Fibroblast of lung (primary cell): ENCODE measurements at regions not wholly inside any gene's neighbourhood (a gene's known extent, or its start where the extent isn't known, plus 50 kb on each side); places are given as distances from the start of the nearest gene placed in this dataset.

Experiments used
- DNase-seq, 2 donors: peaks; one replicate each; pipeline versions ENCODE4 v3.0.0 to v3.0.0-alpha.2; 2010; ENCODE audit warnings: low read depth in 2 of 2
- H2AFZ ChIP-seq: 2 replicates; pipeline ENCODE4 v1.5.1; 2012; ENCODE audit warnings: low read length, control low read depth, inconsistent platforms
- H3K27ac ChIP-seq: 2 replicates; pipeline ENCODE4 v1.5.1; 2011; ENCODE audit warnings: low read length, control low read depth; ENCODE audit not compliant: insufficient read depth
- H3K27me3 ChIP-seq: 2 replicates; pipeline ENCODE4 v1.5.1; 2011; ENCODE audit warnings: mild to moderate bottlenecking, low read length; ENCODE audit not compliant: control insufficient read depth, insufficient read depth
- H3K36me3 ChIP-seq: 2 replicates; pipeline ENCODE4 v1.5.1; 2011; ENCODE audit warnings: low read length; ENCODE audit not compliant: control insufficient read depth, insufficient read depth
- H3K4me1 ChIP-seq: 2 replicates; pipeline ENCODE4 v1.5.1; 2011; ENCODE audit warnings: low read length; ENCODE audit not compliant: control insufficient read depth, insufficient read depth; ENCODE audit errors: extremely low read depth
- H3K4me2 ChIP-seq: 2 replicates; pipeline ENCODE4 v1.5.1; 2011; ENCODE audit warnings: low read length, control low read depth; ENCODE audit not compliant: insufficient read depth; ENCODE audit errors: extremely low read depth
- H3K4me3 ChIP-seq, 4 experiments: fragments of 200-600 bp in 1 of 4; sonication (generic) in 1 of 4; replicated peaks in 1 of 4; 2 replicates each; pipeline ENCODE4 v1.5.1; 2011 to 2016; ENCODE audit warnings: low read length in 4 of 4, low read depth in 3 of 4, mild to moderate bottlenecking in 3 of 4, control low read depth in 2 of 4, inconsistent platforms in 1 of 4, mixed read lengths in 1 of 4; ENCODE audit not compliant: insufficient read depth in 1 of 4; ENCODE audit errors: control extremely low read depth in 1 of 4
- H3K79me2 ChIP-seq: 2 replicates; pipeline ENCODE4 v1.5.1; 2012; ENCODE audit warnings: mild to moderate bottlenecking, low read length, inconsistent platforms; ENCODE audit not compliant: control insufficient read depth, insufficient read depth
- H3K9ac ChIP-seq: 2 replicates; pipeline ENCODE4 v1.5.1; 2011; ENCODE audit warnings: mild to moderate bottlenecking, low read length, control low read depth; ENCODE audit not compliant: insufficient read depth
- H3K9me3 ChIP-seq: 2 replicates; pipeline ENCODE4 v1.5.1; 2012; ENCODE audit warnings: low read depth, low read length; ENCODE audit not compliant: control insufficient read depth, insufficient read depth
- H4K20me1 ChIP-seq: 2 replicates; pipeline ENCODE4 v1.5.1; 2011; ENCODE audit warnings: low read length; ENCODE audit not compliant: control insufficient read depth, insufficient read depth; ENCODE audit errors: extremely low read depth
- EZH2 ChIP-seq: IDR thresholded peaks from 2 replicates; pipeline ENCODE4 v1.5.1; 2012; ENCODE audit warnings: low read length, control low read depth, mild to moderate bottlenecking; ENCODE audit errors: missing control alignments
- TF ChIP-seq, protein P1 (sequence below), 2 donors: IDR thresholded peaks in 1 of 2; conservative IDR thresholded peaks in 1 of 2; 1 replicate in 1 of 2; 2 replicates in 1 of 2; pipeline ENCODE4 v1.5.1; 2011 to 2012; ENCODE audit warnings: low read length in 2 of 2, control low read depth in 1 of 2, inconsistent platforms in 1 of 2, low read depth in 1 of 2, mild to moderate bottlenecking in 1 of 2

DNA sequence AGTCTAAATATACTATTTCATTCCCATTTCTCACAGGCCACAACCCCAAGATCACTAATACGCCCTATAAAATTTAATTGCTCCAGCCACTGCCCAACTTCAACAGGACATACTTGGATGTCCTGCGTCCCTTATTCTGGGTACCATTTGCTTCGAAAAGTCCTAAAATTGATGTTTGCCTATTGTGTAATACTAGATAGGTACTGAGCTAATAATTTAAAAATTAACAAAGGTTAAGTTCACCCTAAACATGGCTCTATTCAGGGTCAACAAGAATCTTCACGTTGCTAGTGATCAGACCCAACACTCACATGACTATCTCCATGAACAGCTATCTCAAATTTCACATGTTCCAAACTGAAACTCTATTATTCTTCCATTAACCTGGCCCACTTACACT is 296.4 kb upstream of the RND3 start:
- H3K4me1 ChIP-seq: peaks cover 2% of the 10 kb centered on the region
- no peaks in the 10 kb centered on the region for H3K36me3 ChIP-seq
- TF ChIP-seq EZH2: no peak
- TF ChIP-seq, protein P1, sequence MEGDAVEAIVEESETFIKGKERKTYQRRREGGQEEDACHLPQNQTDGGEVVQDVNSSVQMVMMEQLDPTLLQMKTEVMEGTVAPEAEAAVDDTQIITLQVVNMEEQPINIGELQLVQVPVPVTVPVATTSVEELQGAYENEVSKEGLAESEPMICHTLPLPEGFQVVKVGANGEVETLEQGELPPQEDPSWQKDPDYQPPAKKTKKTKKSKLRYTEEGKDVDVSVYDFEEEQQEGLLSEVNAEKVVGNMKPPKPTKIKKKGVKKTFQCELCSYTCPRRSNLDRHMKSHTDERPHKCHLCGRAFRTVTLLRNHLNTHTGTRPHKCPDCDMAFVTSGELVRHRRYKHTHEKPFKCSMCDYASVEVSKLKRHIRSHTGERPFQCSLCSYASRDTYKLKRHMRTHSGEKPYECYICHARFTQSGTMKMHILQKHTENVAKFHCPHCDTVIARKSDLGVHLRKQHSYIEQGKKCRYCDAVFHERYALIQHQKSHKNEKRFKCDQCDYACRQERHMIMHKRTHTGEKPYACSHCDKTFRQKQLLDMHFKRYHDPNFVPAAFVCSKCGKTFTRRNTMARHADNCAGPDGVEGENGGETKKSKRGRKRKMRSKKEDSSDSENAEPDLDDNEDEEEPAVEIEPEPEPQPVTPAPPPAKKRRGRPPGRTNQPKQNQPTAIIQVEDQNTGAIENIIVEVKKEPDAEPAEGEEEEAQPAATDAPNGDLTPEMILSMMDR (conservative IDR thresholded peaks at IDR 0.05 in 1 of 2, IDR thresholded peaks at IDR 0.05 in 1 of 2; ENCODE audit: low read depth in 1 of 2, low read length in 2 of 2): no peak
- no peak overlapping the region for H2AFZ ChIP-seq
- no peaks in the 10 kb centered on the region for H4K20me1 ChIP-seq
- no peak overlapping the region for H3K27ac ChIP-seq
- no peaks in the 10 kb centered on the region for H3K9me3 ChIP-seq
- no peak for DNase-seq
- H3K4me2 ChIP-seq: no peak overlapping the region
- no peaks in the 10 kb centered on the region for H3K79me2 ChIP-seq
- no peak overlapping the region for H3K4me3 ChIP-seq
- H3K9ac ChIP-seq: no peak overlapping the region
- H3K27me3 ChIP-seq: no peaks in the 10 kb centered on the region

DNA sequence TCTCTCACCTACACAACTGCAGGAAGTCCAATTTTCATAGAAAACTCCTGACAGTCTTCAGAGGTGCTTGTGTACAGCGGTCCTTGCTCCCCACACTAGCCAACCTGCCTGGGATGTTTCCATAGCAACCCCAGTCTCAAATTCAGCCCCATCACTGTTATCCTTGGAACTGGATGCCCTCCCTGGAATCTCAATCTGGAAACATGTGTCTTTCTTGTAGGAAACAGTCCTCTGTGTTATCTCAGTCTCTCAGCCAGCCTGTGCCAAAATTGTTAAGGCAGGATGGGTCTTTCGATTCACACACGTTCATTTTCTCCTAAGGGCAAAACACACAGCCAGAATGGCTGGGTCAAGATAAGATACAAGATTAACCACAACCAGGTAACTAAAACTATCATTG is 295.5 kb upstream of the RND3 start:
- no peaks in the 10 kb centered on the region for H3K9me3 ChIP-seq
- H3K27me3 ChIP-seq: no peaks in the 10 kb centered on the region
- H3K27ac ChIP-seq: no peak overlapping the region
- H3K4me1 ChIP-seq: peaks cover 2% of the 10 kb centered on the region
- H2AFZ ChIP-seq: no peak overlapping the region
- no peak overlapping the region for H3K4me2 ChIP-seq
- DNase-seq: no peak
- TF ChIP-seq, protein P1 (conservative IDR thresholded peaks at IDR 0.05 in 1 of 2, IDR thresholded peaks at IDR 0.05 in 1 of 2; ENCODE audit: low read depth in 1 of 2, low read length in 2 of 2): no peak
- TF ChIP-seq EZH2: no peak
- no peak overlapping the region for H3K9ac ChIP-seq
- H3K79me2 ChIP-seq: no peaks in the 10 kb centered on the region
- H3K4me3 ChIP-seq: no peak overlapping the region
- no peaks in the 10 kb centered on the region for H3K36me3 ChIP-seq
- H4K20me1 ChIP-seq: no peaks in the 10 kb centered on the region

GRCh38 chr2:150782613-150783012 is 295.1 kb upstream of the RND3 start:
- H3K36me3 ChIP-seq: no peaks in the 10 kb centered on the region
- no peaks in the 10 kb centered on the region for H3K4me1 ChIP-seq
- no peaks in the 10 kb centered on the region for H3K9me3 ChIP-seq
- H2AFZ ChIP-seq: no peak overlapping the region
- no peak for DNase-seq
- H4K20me1 ChIP-seq: no peaks in the 10 kb centered on the region
- no peak overlapping the region for H3K27ac ChIP-seq
- H3K27me3 ChIP-seq: no peaks in the 10 kb centered on the region
- no peaks in the 10 kb centered on the region for H3K79me2 ChIP-seq
- TF ChIP-seq, protein P1 (conservative IDR thresholded peaks at IDR 0.05 in 1 of 2, IDR thresholded peaks at IDR 0.05 in 1 of 2; ENCODE audit: low read depth in 1 of 2, low read length in 2 of 2): no peak
- no peak for TF ChIP-seq EZH2
- no peak overlapping the region for H3K9ac ChIP-seq
- no peak overlapping the region for H3K4me2 ChIP-seq
- no peak overlapping the region for H3K4me3 ChIP-seq
